HUES48 (cell line): ENCODE measurements at regions not wholly inside any gene's neighbourhood (a gene's known extent, or its start where the extent isn't known, plus 50 kb on each side); places are given as distances from the start of the nearest gene placed in this dataset.

Source experiments
- H3K27ac ChIP-seq: one replicate; pipeline ENCODE4 v1.7.0; 2013; ENCODE audit warnings: low read depth, low read length, inconsistent platforms
- H3K27me3 ChIP-seq: 2 replicates; pipeline ENCODE4 v1.6.1; 2013; ENCODE audit warnings: mild to moderate bottlenecking, low read length; ENCODE audit not compliant: control insufficient read depth, insufficient read depth
- H3K36me3 ChIP-seq: 2 replicates; pipeline ENCODE4 v1.6.1; 2013; ENCODE audit warnings: low read length; ENCODE audit not compliant: control insufficient read depth, insufficient read depth
- H3K4me1 ChIP-seq: 2 replicates; pipeline ENCODE4 v1.6.1; 2013; ENCODE audit warnings: mild to moderate bottlenecking, low read length; ENCODE audit not compliant: control insufficient read depth, insufficient read depth
- H3K4me3 ChIP-seq: 2 replicates; pipeline ENCODE4 v1.5.1; 2013; ENCODE audit warnings: mild to moderate bottlenecking, low read depth, low read length
- H3K9ac ChIP-seq: 2 replicates; pipeline ENCODE4 v1.6.1; 2013; ENCODE audit warnings: mild to moderate bottlenecking, low read depth, low read length, moderate library complexity
- H3K9me3 ChIP-seq: 2 replicates; pipeline ENCODE4 v1.6.1; 2013; ENCODE audit warnings: low read length; ENCODE audit not compliant: control insufficient read depth, insufficient read depth

DNA sequence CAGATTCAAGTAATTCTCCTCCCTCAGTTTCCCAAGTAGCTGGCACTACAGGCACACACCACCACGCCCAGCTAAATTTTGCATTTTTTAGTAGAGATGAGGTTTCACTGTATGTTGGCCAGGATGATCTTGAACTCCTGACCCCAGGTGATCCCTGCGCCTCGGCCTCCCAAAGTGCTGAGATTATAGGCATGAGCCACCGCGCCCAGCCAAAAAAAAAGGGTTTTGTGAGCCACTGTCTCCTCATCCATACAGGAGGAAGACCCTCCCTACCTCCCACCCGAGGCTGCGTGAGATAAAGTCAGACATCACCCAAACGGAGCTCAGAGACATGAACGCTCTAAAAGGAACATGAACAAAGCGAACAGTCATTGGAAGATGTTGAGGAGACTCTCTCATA, 745.7 kb downstream of the BRD1 start:
- Histone ChIP-seq H3K9me3 (no peaks in the 10 kb centered on the region), H3K27ac (no peak overlapping the region), H3K36me3 (no peaks in the 10 kb centered on the region), H3K9ac (no peak overlapping the region), H3K4me1 (no peaks in the 10 kb centered on the region), H3K27me3 (no peaks in the 10 kb centered on the region), H3K4me3 (no peak overlapping the region)

DNA sequence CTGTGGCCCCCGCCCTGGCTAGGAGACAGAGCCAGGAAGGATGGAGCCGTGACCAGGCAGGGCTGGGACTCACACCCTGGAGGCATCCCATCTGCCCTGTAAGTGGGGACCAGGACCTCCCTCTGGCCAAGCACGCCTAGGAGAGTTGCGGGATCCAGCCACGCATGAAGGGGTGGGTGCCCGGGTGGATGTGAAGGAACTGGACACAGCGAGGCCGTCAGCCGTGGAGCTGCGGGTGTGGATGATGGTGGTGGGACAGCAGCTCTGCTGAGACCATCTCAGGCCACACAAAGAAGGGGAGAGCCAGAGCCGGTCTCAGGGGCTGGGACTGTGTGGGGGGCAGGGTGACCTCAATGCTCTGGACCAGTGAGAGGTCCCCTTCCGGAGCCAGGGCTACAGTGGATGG, 746.4 kb downstream of the BRD1 start:
- no peaks in the 10 kb centered on the region for H3K27me3 ChIP-seq
- H3K4me3 ChIP-seq = no peak overlapping the region
- no peaks in the 10 kb centered on the region for H3K9me3 ChIP-seq
- H3K4me1 ChIP-seq = no peaks in the 10 kb centered on the region
- H3K36me3 ChIP-seq = no peaks in the 10 kb centered on the region
- H3K9ac ChIP-seq = no peak overlapping the region
- no peak overlapping the region for H3K27ac ChIP-seq

DNA sequence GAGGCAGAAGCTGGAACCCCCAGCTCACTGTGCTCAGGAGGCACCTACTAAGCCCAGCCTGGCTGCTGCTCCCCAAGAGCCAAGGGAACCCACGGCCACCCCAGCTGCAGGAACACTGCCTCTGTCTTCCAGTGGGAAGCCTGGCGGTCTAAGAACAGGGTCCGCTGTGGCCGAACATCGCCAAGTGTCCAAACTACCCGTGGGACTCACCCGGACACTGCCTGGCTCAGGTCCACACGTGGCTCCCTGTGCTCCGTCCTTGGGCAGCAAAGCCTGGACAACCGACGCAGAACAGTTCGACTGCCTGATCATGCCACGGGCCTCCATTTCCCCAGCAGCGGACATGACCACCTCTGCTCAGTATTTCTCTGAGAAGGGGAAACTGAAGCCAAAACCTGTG, 747.0 kb downstream of the BRD1 start:
- Histone ChIP-seq H3K27me3 (no peaks in the 10 kb centered on the region), H3K9ac (no peak overlapping the region), H3K36me3 (no peaks in the 10 kb centered on the region), H3K4me3 (no peak overlapping the region), H3K4me1 (no peaks in the 10 kb centered on the region), H3K27ac (no peak overlapping the region), H3K9me3 (no peaks in the 10 kb centered on the region)

DNA sequence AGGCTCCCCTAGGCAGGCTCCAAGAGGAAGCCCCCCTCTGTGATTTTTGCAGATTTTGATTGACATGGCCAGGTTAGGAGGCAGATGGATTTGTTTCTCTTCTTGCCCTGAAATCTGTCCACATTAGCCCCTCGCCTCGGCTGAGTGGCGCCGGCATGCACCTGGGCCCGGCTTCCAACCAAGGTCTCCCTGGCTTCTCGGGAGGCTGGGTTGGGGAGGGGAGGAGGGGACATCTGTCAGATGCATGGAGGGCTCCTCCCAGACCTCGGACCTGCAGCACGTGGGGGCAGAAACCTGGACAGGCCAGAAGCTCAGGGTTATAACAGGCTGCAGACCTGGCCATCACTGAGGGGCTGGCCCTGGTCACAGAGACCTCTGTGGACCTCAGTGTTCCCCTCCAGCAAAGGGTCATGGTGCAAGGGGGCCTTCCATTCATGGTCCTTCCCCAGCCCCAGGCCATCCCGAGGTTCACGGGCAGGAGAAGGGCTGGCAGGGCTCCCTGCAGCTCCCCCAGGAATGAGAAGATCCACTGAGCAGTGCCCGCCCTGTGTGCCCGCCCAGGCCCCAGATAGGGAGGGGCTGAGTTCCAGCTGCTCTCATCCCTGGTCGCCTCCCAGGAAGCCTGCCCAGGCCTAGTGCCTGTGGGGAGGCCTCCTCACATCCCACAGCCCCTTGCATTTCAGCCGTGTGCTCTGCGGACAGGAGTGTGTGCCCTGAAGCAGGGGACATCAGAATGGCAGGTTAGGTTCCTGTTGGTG, 747.8 kb downstream of the BRD1 start:
- H3K36me3 ChIP-seq = no peaks in the 10 kb centered on the region
- no peak overlapping the region for H3K9ac ChIP-seq
- no peak overlapping the region for H3K4me3 ChIP-seq
- no peaks in the 10 kb centered on the region for H3K27me3 ChIP-seq
- no peaks in the 10 kb centered on the region for H3K4me1 ChIP-seq
- no peak overlapping the region for H3K27ac ChIP-seq
- H3K9me3 ChIP-seq = no peaks in the 10 kb centered on the region

DNA sequence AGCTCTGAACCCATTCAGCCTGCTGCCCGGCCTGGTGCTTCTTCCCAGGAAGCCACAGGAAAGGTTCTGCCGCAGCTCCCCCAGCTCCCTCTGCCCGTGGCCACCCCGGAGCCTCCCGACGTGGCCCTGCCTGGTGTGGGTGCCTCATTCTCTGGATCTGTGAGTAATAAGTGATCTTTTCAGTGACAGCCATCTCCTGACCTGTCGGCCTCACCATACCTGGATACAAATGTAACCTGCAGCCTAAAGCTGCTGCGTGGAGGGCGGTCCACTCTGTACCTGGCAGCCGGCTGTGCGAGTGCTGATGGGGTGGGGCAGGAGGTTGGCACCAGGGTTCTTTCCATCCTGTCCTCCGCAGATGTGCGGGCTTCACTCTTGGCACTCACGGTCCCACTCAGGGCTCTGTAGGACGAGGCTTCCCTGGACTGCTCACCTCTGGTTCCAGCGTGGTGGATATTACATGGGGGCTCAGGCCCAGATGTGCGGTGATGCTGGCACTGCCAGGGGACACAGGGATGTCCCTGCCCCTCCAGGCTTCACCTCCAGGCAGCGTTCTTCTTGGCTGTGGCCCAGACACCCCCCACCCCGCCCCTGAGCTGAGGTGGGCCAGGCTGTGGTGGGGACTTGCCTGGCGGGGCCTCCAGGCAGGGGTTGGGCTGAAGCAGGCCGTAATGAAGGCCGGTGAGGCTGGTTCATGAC, 748.5 kb downstream of the BRD1 start:
- no peak overlapping the region for H3K4me3 ChIP-seq
- H3K27ac ChIP-seq = no peak overlapping the region
- H3K27me3 ChIP-seq = no peaks in the 10 kb centered on the region
- H3K9ac ChIP-seq = no peak overlapping the region
- H3K4me1 ChIP-seq = no peaks in the 10 kb centered on the region
- no peaks in the 10 kb centered on the region for H3K9me3 ChIP-seq
- H3K36me3 ChIP-seq = no peaks in the 10 kb centered on the region

DNA sequence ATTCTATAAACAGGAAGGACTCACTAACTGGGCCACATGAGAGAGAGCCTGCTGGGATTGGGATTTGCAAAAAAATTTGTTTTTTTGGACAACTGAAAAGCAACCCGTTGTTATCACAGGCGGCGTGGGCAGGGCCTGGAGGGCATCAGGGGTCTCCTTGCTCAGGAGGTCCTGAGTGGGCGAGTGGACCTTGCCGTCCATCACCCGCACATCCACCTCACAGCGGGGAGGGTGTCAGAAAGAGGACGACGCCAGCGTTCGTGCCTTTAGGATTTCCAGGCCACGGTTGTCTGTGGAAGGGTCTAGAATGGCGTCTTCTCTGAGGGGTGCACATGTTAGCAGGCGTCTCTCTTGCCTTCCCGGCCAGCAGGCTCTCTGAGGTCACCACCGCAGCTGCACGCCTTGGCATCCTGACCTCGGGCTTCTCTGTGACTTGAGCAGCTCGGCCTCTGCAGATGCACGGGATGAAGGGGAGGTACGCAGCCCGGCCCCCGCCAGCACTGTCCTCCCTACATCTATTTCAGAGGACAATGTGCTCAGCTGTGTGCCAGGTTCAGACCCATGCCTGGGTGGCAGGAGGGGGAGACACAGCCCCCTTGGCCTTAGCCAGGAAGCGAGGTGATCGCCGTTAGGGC, 749.5 kb downstream of the BRD1 start:
- Histone ChIP-seq H3K4me3 (no peak overlapping the region), H3K4me1 (no peaks in the 10 kb centered on the region), H3K36me3 (no peaks in the 10 kb centered on the region), H3K9me3 (no peaks in the 10 kb centered on the region), H3K9ac (no peak overlapping the region), H3K27ac (no peak overlapping the region), H3K27me3 (no peaks in the 10 kb centered on the region)

DNA sequence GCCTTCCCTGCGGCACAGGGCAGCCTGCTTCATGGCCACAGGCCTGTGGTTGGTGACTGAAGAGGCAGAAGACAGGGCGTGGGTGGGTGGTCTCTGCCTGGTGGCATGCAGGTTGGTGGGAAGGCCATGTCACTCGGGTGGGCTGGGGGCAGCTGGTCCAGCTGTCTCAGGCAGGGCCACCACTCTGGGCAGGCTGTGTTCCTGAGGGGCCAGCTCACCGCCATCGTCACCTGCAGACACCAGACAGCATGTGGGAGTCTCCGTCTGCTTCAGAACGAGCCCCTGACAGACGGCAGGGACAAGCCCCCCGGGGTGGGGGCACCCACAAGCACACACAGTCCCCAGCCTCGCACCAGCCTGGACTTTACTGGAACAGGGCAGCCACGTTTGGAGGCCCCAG, 750.1 kb downstream of the BRD1 start:
- no peak overlapping the region for H3K4me3 ChIP-seq
- no peak overlapping the region for H3K9ac ChIP-seq
- no peaks in the 10 kb centered on the region for H3K4me1 ChIP-seq
- H3K27me3 ChIP-seq = no peaks in the 10 kb centered on the region
- no peaks in the 10 kb centered on the region for H3K9me3 ChIP-seq
- no peak overlapping the region for H3K27ac ChIP-seq
- no peaks in the 10 kb centered on the region for H3K36me3 ChIP-seq

DNA sequence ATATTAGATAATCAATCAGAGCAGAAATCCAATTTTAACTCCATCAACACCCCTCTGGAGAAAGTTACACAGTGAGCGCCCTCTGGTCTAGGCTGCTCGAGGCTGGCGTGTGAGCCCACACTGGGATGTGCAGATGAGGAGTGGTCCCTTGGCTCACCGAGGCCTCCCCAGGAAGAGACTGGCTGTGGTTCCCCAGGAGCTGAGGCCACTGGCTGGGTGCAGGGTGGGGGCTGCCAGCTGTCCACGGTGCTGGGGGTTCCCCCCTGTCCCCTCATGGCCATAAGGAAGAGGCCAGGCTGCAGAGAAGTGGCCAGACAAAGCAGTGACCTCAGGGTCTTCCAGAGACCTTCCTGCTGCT, 750.7 kb downstream of the BRD1 start:
- Histone ChIP-seq H3K36me3 (no peaks in the 10 kb centered on the region), H3K9ac (no peak overlapping the region), H3K4me3 (no peak overlapping the region), H3K27me3 (no peaks in the 10 kb centered on the region), H3K4me1 (no peaks in the 10 kb centered on the region), H3K9me3 (no peaks in the 10 kb centered on the region), H3K27ac (no peak overlapping the region)

DNA sequence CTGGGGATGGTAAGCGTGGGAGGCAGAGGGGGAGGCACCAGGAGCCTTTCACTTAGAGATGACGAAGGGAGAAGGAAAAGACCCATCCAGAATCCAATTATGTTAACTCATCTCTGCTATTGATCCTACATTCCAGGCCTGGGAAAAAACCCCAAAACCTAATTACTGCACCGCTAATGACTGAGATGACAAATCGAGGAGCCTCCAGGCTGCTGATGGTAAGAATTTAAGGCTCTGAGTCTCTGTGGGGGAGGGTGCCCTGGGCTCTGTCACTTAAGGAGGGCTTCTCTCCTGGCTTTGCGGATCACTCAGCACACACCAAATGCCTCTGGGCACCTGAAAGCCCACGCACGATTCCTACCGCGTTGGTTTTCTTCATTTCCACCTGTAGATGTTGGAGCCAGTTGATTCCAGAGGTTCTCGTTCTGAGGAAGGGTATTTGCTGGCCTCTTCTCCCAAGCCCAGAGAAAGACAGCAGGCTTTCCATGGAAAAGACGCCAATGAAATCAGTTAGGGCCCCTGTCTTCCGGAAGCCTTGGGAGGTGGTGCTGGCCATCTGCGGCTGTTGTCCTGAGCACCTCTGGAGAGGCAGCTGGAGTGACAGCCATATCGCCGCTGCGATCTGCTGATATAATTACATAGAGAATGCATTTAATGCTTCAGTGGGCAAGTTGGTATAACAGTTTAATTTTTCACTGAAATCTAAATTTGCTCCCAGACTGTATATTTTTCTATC, 751.2 kb downstream of the BRD1 start:
- no peak overlapping the region for H3K4me3 ChIP-seq
- no peak overlapping the region for H3K27ac ChIP-seq
- no peaks in the 10 kb centered on the region for H3K36me3 ChIP-seq
- no peaks in the 10 kb centered on the region for H3K4me1 ChIP-seq
- H3K27me3 ChIP-seq = no peaks in the 10 kb centered on the region
- no peak overlapping the region for H3K9ac ChIP-seq
- no peaks in the 10 kb centered on the region for H3K9me3 ChIP-seq

DNA sequence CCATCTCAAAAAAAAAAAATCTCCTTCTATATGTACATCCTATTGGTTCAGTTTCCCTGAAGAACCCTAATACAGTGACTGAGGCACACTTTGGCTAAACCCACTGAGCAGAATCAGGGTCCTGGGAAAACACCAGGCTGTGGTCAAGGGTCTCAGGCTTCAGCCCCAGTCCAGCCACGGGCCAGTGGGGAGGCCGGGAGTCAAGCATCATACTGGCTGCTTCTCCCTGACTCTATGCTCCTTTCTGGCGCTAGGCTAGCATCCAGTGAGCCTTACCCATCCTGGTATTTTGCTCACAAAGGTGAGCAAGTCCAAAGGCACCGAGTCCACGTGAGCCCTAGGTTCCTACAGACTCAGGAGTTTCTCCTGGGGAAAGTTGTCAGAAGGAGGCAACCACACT, 752.5 kb downstream of the BRD1 start:
- no peaks in the 10 kb centered on the region for H3K27me3 ChIP-seq
- H3K9me3 ChIP-seq = no peaks in the 10 kb centered on the region
- no peak overlapping the region for H3K4me3 ChIP-seq
- no peaks in the 10 kb centered on the region for H3K36me3 ChIP-seq
- H3K4me1 ChIP-seq = no peaks in the 10 kb centered on the region
- no peak overlapping the region for H3K9ac ChIP-seq
- no peak overlapping the region for H3K27ac ChIP-seq
